ENCODE measurements at regions not wholly inside any gene's neighbourhood (a gene's known extent, or its start where the extent isn't known, plus 50 kb on each side); places are given as distances from the start of the nearest gene placed in this dataset.

DNA sequence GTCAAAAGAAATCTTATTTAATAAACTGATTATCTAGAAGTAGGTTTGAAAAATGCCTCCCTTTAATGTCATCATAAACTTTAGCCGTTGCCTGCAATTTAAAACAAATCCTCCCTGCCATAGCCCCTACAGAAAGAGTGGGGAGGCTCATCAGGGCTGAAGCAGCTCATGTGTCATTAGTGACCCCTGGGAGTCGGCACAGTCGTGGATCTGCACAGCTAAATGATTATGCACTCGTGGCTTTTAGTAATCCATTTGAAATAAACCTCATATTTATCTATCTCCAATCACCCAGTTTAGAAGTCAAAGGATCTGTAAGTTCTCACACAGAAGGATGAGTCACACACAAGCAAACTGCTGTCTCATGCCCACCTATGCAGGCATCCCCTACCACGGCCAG lies 277.3 kb downstream of the SS18 start:
- no peak for DNase-seq (ENCODE audit: low spot score)

DNA sequence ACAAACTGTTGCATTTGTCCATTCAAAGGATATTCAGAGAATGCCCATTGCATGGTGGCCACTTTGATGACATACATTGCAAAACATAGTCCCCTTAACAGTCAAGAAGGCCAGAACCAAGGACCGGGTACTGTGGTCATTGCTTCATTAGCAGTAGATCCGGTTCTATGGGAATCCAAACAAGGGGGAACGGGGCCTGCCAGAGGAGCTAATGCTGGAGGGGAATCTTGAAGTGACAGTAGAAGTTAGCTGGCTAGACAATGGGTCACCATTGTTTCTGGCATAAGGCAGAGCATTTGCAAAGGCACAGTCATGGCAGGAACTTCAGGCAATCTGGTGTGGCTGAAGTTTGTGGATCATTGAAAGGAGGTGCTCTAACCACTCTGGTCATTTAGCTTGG lies 279.7 kb downstream of the SS18 start:
- DNase-seq (ENCODE audit: low spot score): no peak

DNA sequence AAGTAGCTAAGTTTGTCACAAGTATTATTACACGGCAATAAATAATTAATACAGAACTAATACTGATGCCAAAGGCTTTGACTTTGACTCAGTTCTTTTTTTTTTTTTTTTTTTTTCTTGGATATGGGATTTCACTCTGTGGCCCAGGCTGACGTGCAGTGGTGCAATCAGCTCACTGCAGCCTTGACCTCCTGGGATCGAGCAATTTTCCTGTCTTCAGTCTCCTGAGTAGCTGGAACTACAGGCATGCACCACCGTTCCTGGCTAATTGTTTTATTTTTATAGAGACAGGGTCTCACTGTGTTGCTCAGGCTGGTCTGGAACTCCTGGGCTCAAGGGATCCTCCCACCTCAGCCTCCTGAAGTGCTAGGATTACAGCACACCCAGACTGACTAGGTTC lies 284.5 kb downstream of the SS18 start:
- no peak for DNase-seq (ENCODE audit: low spot score)

DNA sequence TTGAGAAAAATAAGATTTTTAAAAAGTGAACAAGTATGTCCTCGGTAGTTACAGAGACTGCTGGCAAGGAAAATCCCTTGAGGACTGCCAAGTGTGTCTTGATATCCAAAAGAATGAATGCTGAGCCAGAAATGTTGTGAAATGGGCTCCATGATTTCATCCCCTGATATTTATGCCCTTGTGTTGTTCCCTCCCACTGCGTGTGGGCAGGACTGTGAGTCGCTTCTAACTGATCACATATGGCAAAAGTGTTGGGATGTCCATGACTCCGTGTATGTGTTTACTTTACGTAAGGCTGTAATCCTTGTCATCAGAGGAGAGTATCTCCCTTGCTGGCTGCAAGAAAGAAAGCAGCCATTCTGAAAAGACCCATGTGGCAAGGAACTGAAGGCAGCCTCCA lies 285.1 kb downstream of the SS18 start:
- no peak for DNase-seq (ENCODE audit: low spot score)

DNA sequence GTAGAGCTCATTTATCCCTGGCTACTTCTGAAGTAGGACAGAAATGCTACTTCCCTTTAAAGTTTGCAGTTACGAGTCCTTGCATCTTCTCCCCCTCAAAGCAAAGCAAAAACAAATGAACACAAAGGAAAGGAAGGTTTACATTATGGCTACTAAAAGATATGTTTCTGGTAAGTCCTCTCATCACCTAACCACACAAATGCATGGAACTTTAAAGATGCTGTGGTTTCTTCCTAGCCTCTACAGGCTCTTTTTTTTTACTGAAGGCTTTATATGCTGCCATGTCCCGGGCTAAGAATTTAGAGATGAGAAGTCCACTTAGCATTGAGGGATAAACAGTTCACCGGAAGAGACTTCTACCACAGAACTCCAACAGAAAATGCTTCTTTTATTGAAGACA lies 291.2 kb downstream of the SS18 start:
- DNase-seq (ENCODE audit: low spot score): no peak

DNA sequence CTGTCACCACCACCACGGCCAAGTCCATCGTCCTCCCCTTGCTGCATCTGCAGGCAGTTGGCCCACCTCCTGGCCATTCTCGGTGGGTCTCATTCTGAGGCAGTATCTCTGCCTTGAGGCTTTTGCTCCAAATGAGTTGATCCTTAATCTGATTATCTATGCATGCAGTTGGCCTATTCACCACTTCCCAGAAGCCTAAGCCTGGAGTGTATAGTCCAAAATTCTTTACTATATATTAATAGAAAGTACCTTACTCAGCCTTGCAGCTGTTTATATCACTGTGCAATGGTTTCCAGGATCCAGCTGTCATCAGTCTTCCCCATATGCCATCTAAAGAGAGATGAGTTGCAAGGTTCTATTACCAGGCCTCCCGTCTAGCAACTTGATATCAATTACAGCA lies 292.4 kb downstream of the SS18 start:
- no peak for DNase-seq (ENCODE audit: low spot score)

DNA sequence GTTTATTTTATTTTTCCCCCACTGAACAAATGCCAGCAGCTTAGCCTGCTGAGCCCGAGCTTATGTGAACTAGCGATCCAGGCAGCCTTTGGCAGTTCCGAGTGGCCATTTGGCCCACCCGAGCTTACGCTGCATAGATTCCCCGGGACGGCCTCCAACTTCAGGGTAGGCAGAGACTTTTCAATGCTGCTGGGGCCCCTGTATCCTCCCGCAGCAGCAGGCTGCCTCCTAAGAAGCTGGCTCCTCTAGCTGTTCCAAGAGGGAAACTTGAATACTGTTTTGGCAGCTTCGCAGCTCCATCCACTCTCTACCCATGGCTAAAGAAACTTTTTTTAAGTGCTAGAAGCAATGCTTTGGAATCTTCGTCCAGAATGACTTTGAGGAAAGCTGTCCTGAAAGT lies 295.2 kb downstream of the SS18 start:
- DNase-seq (ENCODE audit: low spot score): no peak

DNA sequence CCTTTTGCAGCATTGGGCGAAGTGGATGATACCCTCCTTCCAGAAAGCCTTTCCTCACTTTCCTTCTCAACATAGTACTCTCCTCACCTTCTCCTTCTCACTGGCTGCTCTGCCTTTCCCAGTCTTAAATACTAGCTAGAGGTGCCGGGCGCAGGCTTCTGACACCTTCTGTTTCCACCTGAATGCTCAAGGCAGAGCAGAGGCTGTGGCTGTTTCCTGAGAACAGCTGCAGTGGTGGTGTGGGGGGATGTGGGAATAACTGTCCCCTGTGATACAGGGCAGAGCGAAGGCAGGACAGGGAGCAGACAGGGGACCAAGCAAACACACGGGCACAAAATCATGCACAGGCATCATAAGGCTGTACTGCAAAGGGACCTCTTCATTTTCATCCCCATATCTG lies 303.1 kb downstream of the SS18 start:
- no peak for DNase-seq (ENCODE audit: low spot score)

DNA sequence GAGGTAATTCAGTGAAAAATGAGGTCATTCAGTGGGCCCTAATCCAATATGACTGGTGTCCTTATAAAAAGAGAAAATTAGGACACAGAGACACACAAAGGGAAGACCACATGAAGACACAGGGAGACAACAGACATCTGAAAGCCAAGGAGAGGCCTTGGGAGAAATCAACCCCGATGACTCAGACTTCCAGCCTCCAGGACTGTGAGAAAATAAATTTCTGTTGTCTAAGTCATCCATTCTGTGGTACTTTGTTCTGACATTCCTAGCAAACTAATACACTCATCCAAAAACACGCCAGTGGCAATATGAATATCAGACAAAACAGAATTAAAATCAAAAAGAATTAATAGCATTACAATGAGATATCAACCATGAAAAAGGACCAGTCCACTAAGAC lies 303.7 kb downstream of the SS18 start:
- DNase-seq (ENCODE audit: low spot score): no peak

DNA sequence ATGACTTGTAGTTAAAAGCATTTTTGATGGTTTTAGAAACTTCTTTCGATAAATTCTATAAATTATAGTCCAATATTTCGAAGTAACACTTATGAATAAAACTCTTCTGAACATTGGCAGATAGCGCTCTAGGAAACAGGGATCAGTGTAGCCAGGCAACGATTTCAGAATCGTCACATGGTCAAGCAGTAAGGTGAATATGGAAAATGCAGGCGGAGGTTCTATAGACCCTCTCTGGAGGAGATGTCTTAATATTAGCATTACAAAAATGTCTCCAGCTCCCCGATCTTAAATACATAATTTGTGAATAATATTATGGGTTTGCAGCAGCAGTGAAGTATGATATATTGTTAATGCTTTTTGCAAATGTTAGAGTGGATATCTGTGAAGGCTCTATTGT lies 310.3 kb downstream of the SS18 start:
- DNase-seq (ENCODE audit: low spot score): no peak

DNA sequence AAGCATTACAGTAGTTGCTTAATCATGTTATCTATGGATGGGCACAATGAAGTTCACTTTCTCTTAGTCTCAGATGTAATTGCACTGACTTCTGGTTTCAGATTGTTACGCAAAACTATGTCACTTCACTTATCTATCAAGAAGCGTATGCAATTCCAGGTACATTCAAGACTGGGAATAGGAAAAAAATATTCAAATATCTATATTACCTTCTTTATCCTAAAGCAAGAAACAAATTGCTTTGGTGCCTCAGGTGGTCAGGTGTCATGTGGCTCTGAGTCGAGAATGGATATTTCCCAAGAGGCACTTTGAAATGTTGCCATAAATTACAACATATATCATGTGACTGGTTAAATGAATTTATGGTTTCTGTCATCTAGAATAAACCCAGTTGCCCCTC lies 318.6 kb downstream of the SS18 start:
- DNase-seq (ENCODE audit: low spot score): no peak

DNA sequence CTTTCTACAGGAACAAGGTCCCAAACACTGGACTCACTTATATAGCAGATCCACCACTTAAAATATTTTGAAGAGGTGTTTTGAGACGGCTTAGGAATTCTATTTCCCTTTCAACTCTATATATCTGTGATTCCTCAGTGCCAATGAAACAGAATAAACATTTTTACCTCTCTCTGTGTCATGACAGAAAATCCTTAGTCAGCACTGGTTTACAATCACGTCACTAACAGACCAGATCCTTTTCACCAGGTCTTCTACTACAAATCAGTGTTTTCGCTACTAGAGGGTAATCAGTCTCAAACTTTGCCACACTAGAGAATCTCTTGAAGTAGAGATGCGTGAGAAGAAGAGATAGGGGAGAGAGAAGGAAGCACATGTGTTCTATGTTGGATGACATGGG lies 325.6 kb downstream of the SS18 start:
- no peak for DNase-seq (ENCODE audit: low spot score)

DNA sequence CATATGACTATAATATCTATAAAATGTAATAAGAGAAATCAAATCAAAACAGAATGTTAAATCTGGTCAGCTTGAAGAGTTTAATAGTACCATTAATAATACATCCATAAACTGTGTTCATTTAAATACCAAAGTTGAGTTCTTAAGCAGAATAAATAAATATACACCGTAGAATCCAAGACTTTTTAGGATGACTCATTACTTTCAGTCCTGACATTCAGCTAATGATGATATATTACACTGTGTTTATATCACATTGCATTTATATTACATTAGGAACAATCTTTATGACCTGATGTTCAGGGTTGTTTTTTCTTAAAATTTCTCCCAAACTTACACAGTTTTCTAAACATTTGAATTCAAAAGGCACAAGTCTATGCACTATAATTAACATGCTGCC lies 331.3 kb downstream of the SS18 start:
- no peak for DNase-seq (ENCODE audit: low spot score)

DNA sequence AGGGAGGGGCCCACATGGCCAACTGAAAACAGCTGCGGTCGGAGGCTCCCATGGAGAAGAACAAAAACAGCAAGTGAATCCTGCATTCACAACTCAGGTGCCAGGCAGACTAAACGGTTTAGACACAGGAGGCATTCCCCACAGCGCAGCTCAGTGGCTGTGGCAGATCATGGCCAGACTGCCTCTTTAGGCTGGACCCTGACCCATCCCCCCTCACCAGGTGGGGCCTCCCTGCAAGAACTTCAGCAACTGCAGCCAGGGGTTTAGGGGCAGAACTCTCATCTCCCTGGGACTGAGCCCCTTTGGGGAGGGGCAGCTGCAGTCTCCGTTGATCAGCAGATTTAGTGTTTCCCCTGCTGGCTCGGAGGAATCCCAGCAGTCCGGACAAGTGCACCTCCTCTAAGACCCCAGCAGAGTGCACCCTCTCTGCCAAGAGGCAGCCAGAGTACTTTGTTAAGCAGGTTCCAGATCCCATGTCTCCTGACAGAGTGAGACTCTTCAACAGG lies 346.7 kb downstream of the SS18 start:
- DNase-seq (ENCODE audit: low spot score): no peak

DNA sequence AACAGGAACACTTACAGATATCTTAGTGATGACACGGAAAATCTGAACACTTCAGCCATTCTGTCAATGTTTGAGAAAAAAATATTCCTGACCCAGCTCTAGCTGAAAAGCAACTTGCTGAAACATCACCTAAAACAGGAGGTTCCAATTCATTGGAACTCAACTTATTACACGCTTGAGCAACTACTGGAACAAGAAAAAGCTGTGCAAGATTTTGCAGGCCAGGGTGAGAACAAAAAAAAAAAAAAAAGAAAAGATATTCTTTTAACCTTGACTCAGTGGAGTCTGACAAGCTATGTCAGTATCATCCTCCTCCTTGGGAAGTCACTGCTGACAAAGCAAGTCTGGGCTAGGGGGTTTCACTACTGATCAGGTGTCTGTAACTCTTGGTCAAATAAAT lies 351.0 kb downstream of the SS18 start:
- no peak for DNase-seq (ENCODE audit: low spot score)

DNA sequence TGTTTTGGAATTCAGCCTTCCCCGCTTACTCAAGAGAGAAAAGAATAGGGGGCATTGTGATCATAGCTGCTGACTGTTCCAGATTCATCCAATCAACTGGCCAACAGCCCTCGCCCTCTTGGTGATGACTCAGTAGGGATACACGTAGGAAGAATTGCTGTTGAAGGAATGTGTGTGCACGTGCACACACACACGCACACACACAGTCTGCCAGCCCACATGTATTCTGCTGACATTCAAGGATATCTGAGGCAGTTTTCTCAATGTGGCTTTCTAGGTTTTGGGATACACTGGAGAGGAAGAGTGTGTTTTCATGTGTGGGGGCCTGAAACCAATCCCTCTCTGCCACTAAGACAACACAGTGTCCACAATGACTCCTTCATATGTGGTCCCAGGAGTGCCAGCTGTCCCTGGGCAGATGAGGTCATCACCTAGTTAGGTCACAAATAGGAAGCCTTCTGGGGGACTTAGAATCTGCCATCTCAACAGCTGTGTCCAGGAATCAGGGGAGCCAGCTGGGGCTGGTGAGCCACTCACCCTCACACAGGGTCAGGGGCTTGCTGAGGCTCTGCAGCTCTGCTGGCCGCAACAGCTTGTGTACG lies 352.6 kb downstream of the SS18 start:
- no peak for DNase-seq (ENCODE audit: low spot score)

DNA sequence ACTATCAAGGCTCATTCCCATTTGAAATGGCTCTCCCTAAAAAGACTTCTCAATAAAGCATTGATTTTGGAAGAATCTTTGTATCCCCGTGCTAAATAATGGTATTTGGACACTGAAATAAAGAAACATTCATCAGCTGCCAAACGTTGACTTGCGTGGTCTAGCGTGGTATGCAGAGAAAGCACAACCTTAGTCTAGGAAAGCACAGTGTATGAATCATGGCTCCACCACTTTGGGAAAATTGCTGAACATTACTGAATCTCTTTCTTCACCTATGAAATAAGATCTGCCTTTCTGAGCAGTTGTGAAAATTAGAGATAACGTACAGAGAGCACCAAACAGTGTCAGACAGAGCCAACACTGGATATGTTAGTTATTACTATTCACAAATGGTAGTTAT lies 353.9 kb downstream of the SS18 start:
- DNase-seq (ENCODE audit: low spot score): no peak

DNA sequence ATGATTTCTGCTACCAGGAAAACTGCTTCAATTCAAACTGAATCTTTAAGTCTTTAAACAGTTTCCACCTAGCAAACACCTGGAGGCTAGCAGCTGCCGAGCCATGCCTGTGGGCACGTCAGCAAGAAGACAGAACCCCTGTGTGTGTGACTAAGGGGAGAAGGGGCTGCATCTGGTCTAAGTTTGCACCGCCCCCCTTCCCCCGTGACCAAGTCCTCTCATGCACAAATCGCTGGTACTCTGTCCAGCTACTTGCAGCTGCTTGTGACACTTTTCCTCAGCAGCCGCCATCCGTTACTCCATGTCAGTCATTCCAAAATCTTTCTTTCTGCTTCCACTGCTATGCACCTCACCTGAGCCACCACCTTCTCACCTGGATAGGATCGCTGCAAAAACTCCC lies 355.0 kb downstream of the SS18 start:
- no peak for DNase-seq (ENCODE audit: low spot score)

DNA sequence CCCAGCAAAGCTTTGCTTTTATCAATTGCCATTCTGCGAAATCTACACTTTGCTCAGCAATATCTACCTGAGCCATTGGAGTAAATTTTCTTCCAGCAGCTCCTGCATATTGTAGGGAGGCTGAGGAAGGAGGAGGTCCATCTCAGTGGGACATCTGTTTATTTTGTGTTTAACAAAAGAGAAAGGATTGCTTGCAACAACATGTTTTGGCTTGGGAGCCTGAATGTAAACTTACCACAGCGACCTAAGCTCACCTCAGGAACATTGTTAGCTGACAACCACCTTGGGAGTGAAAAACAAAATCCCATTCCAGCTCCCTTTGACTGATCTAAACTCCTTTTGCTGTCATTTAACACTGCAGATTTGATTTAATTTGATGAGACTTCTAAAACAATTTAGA lies 356.1 kb downstream of the SS18 start:
- no peak for DNase-seq (ENCODE audit: low spot score)

DNA sequence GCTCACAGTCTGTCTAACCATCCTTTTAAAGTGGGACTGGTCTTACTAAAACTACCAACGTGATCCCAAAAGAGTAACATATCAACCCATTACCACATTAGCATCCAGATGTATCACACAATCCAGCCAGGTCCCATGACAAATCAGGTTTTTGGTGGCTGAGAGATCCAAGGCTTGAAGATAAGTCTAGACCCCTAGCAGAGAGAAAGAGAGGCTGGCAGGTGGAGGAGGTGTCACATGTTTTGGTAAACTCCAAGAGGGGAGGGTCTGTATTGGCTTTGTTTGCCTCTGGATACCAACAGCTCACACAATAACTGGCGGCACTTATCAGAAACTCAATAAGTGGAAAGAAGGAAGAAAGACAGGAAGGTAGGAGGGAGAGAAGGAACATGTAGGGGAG lies 357.6 kb downstream of the SS18 start:
- no peak for DNase-seq (ENCODE audit: low spot score)

DNA sequence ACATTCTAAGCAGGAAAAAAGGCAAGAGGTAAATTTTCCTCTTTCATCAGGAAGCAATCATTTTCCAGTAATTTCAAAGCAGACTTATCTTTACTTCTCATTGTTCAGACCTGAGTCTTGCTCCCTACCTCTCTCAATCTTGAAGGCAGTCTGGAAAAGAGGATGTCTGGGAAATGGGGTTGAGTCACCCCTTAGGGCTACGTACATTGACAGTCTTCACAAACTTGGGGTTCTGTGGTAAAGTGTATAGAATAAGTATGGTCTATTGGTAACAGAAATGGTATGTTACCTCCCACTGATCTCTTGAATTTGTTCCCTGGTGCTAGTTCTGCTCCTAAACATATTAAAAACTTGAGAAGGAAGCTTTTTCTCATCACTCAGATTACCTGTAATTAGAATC lies 361.3 kb downstream of the SS18 start:
- no peak for DNase-seq (ENCODE audit: low spot score)

DNA sequence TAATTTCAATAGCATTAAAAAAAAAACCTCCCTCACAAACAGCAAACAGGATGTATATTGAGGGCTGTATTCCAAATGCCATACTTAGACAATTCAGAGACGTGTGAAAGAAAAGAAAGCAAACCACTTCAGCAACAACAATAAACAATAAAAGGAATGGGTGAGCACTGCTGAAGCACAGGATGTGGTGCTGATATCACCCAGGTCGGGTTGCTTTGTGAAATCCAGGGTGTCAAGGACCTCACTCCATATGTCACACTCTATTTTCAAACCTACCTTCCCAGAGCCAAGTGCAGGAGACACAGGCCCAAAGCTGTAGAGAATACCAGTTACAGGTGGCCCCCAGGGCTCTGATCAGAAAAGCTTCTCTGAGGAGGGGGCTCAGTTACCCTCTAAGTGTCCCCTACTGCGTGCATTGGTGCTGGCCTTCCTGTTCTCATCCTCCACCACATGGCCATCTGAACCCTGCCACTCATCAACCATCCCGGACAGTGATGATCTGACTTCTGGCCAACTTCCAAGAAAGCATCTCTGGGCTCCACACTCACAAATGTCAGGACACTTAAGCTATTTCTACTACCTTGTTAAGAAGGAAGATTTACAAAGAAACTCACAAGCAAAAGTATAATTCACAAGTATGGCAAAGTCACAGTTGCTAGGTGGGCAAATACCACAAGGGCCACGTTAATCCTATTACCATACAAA lies 363.0 kb downstream of the SS18 start:
- no peak for DNase-seq (ENCODE audit: low spot score)

DNA sequence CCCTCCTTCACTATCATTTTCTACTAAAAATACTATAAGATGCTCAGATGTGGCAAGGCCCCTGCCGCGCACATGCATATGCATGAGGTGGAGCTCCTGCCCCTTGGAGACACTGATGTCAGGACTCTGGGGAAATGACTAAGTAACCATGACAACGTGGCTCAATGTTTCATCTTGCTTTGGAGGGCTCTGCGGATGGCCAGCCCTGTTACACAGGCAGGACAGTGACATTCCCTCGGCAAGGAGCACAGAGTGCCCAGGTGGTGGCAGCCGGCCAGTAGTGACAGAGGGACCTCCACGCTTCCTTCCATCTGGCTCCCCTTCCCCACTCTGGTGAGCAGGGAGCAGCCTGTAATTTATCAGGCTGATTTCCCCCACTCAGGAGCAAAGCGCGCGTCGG lies 364.1 kb downstream of the SS18 start:
- DNase-seq (ENCODE audit: low spot score): no peak

DNA sequence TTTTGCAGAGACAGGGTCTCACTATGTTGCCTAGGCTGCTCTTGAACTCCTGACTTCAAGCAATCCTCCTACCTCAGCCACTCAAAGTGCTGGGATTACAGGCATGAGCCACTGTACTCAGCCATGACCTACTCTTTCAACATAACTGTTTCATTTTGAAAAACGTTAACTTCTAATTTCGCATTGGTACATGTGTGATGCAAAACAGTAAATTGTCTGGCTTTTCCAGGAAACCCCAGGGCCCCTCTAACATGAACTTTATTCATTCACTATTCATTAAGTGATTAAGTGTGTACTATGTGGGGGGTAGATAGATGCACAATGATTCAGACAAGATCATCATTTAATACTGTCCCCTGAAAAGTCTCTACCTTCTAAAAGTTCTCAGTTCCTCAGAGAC lies 364.9 kb downstream of the SS18 start:
- DNase-seq (ENCODE audit: low spot score): no peak
